Chondrocyte (in vitro differentiated cells): ENCODE measurements at regions not wholly inside any gene's neighbourhood (a gene's known extent, or its start where the extent isn't known, plus 50 kb on each side); places are given as distances from the start of the nearest gene placed in this dataset.

Experiments used
- DNase-seq: peaks from one replicate; pipeline ENCODE4 v3.0.0; 2021; ENCODE audit warnings: mixed read lengths, low spot score
- H3K27ac Mint-ChIP-seq: one replicate; pipeline ENCODE4 v1.8.0; 2021; ENCODE audit warnings: mild to moderate bottlenecking, moderate library complexity, mixed read lengths; ENCODE audit not compliant: unreplicated experiment
- H3K27me3 Mint-ChIP-seq: 2 replicates; pipeline ENCODE4 v1.8.0; 2021; ENCODE audit warnings: low read depth, mixed read lengths
- H3K36me3 Mint-ChIP-seq: 2 replicates; pipeline ENCODE4 v1.8.0; 2021; ENCODE audit warnings: low read depth, mixed read lengths
- H3K4me1 Mint-ChIP-seq: 2 replicates; pipeline ENCODE4 v1.8.0; 2021; ENCODE audit warnings: low read depth, mild to moderate bottlenecking, mixed read lengths
- H3K4me3 Mint-ChIP-seq: one replicate; pipeline ENCODE4 v1.8.0; 2021; ENCODE audit warnings: mild to moderate bottlenecking, moderate library complexity, mixed read lengths; ENCODE audit not compliant: unreplicated experiment
- H3K9me3 Mint-ChIP-seq: 2 replicates; pipeline ENCODE4 v1.8.0; 2021; ENCODE audit warnings: low read depth, mixed read lengths
- CTCF ChIP-seq: fragments of 200-600 bp; sonication (generic); IDR thresholded peaks from 2 replicates; pipeline ENCODE4 v1.5.0; 2021; ENCODE audit warnings: antibody characterized with exemption, mild to moderate bottlenecking, moderate library complexity

GRCh38 chr2:139905624-139906023 lies 1125.4 kb upstream of the NXPH2 start:
- TF ChIP-seq CTCF, result no peak
- no peak for DNase-seq
- H3K4me3 Mint-ChIP-seq, result no peak overlapping the region
- no peaks in the 10 kb centered on the region for H3K9me3 Mint-ChIP-seq
- no peak overlapping the region for H3K27ac Mint-ChIP-seq
- H3K27me3 Mint-ChIP-seq, result no peaks in the 10 kb centered on the region
- no peaks in the 10 kb centered on the region for H3K36me3 Mint-ChIP-seq
- H3K4me1 Mint-ChIP-seq, result no peaks in the 10 kb centered on the region

- Mint-ChIP-seq H3K27me3 (peaks cover 2% of the 10 kb centered on the region), H3K4me3 (no peak overlapping the region), H3K27ac (no peak overlapping the region), H3K4me1 (no peaks in the 10 kb centered on the region), H3K36me3 (no peaks in the 10 kb centered on the region), H3K9me3 (no peaks in the 10 kb centered on the region)
- no peak for DNase-seq
- no peak for TF ChIP-seq CTCF
Measured at GRCh38 chr2:139891636-139892035, 1111.4 kb upstream of the NXPH2 start.

- Mint-ChIP-seq H3K4me3 (no peak overlapping the region), H3K4me1 (no peaks in the 10 kb centered on the region), H3K36me3 (no peaks in the 10 kb centered on the region), H3K27me3 (no peaks in the 10 kb centered on the region), H3K9me3 (no peaks in the 10 kb centered on the region), H3K27ac (no peak overlapping the region)
- TF ChIP-seq CTCF, result no peak
- DNase-seq, result no peak
Measured at GRCh38 chr2:139885921-139886498, 1105.8 kb upstream of the NXPH2 start.

- H3K9me3 Mint-ChIP-seq, result peaks cover 2% of the 10 kb centered on the region
- TF ChIP-seq CTCF, result no peak
- no peaks in the 10 kb centered on the region for H3K27me3 Mint-ChIP-seq
- no peak for DNase-seq
- H3K27ac Mint-ChIP-seq, result no peak overlapping the region
- H3K36me3 Mint-ChIP-seq, result no peaks in the 10 kb centered on the region
- H3K4me1 Mint-ChIP-seq, result no peaks in the 10 kb centered on the region
- H3K4me3 Mint-ChIP-seq, result no peak overlapping the region
Measured at GRCh38 chr2:139876964-139877363, 1096.8 kb upstream of the NXPH2 start.

GRCh38 chr2:139876321-139876720 lies 1096.1 kb upstream of the NXPH2 start:
- no peak overlapping the region for H3K27ac Mint-ChIP-seq

More at GRCh38 chr2:139876321-139876720, 1096.1 kb upstream of the NXPH2 start:
- Mint-ChIP-seq H3K4me3 (no peak overlapping the region), H3K36me3 (no peaks in the 10 kb centered on the region), H3K4me1 (no peaks in the 10 kb centered on the region), H3K27me3 (no peaks in the 10 kb centered on the region), H3K9me3 (peaks cover 2% of the 10 kb centered on the region)
- no peak for TF ChIP-seq CTCF
- DNase-seq, result no peak
